ENCODE measurements at regions not wholly inside any gene's neighbourhood (a gene's known extent, or its start where the extent isn't known, plus 50 kb on each side); places are given as distances from the start of the nearest gene placed in this dataset.

DNA sequence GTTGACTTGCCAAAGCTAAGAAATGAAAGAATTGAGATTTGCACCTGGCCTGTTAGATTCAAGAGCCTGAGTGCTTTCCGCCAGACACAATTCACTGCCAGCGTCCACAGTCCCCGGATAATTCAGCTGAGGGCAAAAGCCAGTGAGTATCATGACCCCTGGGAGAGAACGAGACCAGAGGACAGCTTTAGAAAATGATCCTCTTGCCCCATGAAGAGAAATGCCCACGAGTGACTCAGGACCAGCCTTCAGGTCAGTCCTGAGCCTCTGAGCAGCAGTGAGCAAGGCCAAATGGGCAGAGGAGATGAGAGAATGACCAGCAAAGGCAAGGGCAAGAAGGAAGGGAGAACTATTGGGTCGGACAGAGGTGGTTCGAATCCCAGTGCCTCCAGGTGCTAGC lies 273.5 kb downstream of the FAM43A start:
- TF ChIP-seq TAF1 (IDR thresholded peaks at IDR 0.05; ENCODE audit: borderline replicate concordance, insufficient read depth, low read length) (no peak), SIN3A (IDR thresholded peaks at IDR 0.05; ENCODE audit: borderline replicate concordance, insufficient read depth, low read length) (no peak)
- TF ChIP-seq, protein P1, sequence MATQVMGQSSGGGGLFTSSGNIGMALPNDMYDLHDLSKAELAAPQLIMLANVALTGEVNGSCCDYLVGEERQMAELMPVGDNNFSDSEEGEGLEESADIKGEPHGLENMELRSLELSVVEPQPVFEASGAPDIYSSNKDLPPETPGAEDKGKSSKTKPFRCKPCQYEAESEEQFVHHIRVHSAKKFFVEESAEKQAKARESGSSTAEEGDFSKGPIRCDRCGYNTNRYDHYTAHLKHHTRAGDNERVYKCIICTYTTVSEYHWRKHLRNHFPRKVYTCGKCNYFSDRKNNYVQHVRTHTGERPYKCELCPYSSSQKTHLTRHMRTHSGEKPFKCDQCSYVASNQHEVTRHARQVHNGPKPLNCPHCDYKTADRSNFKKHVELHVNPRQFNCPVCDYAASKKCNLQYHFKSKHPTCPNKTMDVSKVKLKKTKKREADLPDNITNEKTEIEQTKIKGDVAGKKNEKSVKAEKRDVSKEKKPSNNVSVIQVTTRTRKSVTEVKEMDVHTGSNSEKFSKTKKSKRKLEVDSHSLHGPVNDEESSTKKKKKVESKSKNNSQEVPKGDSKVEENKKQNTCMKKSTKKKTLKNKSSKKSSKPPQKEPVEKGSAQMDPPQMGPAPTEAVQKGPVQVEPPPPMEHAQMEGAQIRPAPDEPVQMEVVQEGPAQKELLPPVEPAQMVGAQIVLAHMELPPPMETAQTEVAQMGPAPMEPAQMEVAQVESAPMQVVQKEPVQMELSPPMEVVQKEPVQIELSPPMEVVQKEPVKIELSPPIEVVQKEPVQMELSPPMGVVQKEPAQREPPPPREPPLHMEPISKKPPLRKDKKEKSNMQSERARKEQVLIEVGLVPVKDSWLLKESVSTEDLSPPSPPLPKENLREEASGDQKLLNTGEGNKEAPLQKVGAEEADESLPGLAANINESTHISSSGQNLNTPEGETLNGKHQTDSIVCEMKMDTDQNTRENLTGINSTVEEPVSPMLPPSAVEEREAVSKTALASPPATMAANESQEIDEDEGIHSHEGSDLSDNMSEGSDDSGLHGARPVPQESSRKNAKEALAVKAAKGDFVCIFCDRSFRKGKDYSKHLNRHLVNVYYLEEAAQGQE (IDR thresholded peaks at IDR 0.05; ENCODE audit: insufficient read depth in 1 of 2, low read depth in 2 of 2, low read length in 2 of 2): no peak

All from PFSK-1 (cell line).